Heart right ventricle (tissue), 16 donors: ENCODE measurements at regions not wholly inside any gene's neighbourhood (a gene's known extent, or its start where the extent isn't known, plus 50 kb on each side); places are given as distances from the start of the nearest gene placed in this dataset.

Experiments used
- ATAC-seq, 8 donors: fragments of 200-7000 bp; cut with Tn5 transposase; one replicate each; pipeline ENCODE4 v1.9.1; 2020; ENCODE audit warnings: mild to moderate bottlenecking in 8 of 8, moderate library complexity in 8 of 8, moderate number of reproducible peaks in 1 of 8
- DNase-seq, 2 donors: peaks; one replicate each; pipeline ENCODE4 v3.0.0-alpha.2; 2020
- H3K27ac ChIP-seq, 10 donors: fragments of 200-600 bp; sonication (generic) in 2 of 10; one replicate each; pipeline versions ENCODE4 v1.5.0 to v1.8.0; 2020 to 2022; ENCODE audit warnings: mild to moderate bottlenecking in 3 of 10
- H3K27me3 ChIP-seq, 7 donors: fragments of 200-600 bp; one replicate each; pipeline ENCODE4 v1.8.0; 2021 to 2022; ENCODE audit warnings: mild to moderate bottlenecking in 2 of 7
- H3K36me3 ChIP-seq, 9 donors: fragments of 200-600 bp; sonication (generic) in 1 of 9; one replicate each; pipeline versions ENCODE4 v1.5.0 to v1.8.0; 2020 to 2022; ENCODE audit warnings: mild to moderate bottlenecking in 2 of 9
- H3K4me1 ChIP-seq, 9 donors: fragments of 200-600 bp; sonication (generic) in 1 of 9; one replicate each; pipeline versions ENCODE4 v1.5.0 to v1.8.0; 2020 to 2022; ENCODE audit warnings: mild to moderate bottlenecking in 4 of 9
- H3K4me3 ChIP-seq, 10 donors: fragments of 200-600 bp; sonication (generic) in 2 of 10; one replicate each; pipeline versions ENCODE4 v1.5.0 to v1.8.0; 2020 to 2022; ENCODE audit warnings: mild to moderate bottlenecking in 7 of 10, moderate library complexity in 2 of 10
- H3K9me3 ChIP-seq, 11 donors: fragments of 200-600 bp in 10 of 11; sonication (generic) in 2 of 11; one replicate each; pipeline versions ENCODE4 v1.5.0 to v1.8.0; 2013 to 2022; ENCODE audit warnings: mild to moderate bottlenecking in 2 of 11, control low read depth in 1 of 11, moderate library complexity in 1 of 11
- WGBS, 2 donors: extraction: QIAGEN DNeasy Blood & Tissue Kit; methylation state at CpG; one replicate each; pipeline ENCODE4 v1.1.7; 2013; ENCODE audit warnings: inconsistent platforms in 1 of 2; 5-methylcytosine and 5-hydroxymethylcytosine counted together
- intact Hi-C, 10 donors: fragments of 100-400 bp; cut with DNase I; formaldehyde crosslinking; loops; one replicate each; pipeline versions ENCODE4 v1.11.1 to v1.14.2; 2022
- TF ChIP-seq, protein P1 (sequence below), 9 donors: fragments of 200-600 bp; sonication (generic) in 2 of 9; IDR thresholded peaks; one replicate each; pipeline versions ENCODE4 v1.5.0 to v1.8.0; 2021 to 2022; ENCODE audit warnings: antibody characterized with exemption in 9 of 9, mild to moderate bottlenecking in 5 of 9, moderate library complexity in 1 of 9
- donor health status: Arrhythmogenic right ventricular cardiomyopathy.
- donor health status: ischemic (EF 13 %, LVEDD 7.1; RV severe dilation, severe dysfunction).
- donor health status: healthy with polysubstance abuse.
- donor health status: DM: no; HTN: yes; CAD: no.
- donor health status: DM: no; HTN: no; CAD: no.
- donor health status: ischemic (EF 25% LVEDD 6.9; RV normal size, moderate dysfunction).
- donor health status: ischemic (EF 25% LVEDD 5.7; RV mildly dilated, moderate dysfunction).
- donor health status: healthy.
- donor health status: DM: yes; HTN: yes; CAD: no.
- donor health status: Ischemic cardiomyopathy.
- donor health status: ischemic (EF 35%, LVEDD 5.7; RV mildly dilated, moderate dysfunction).
- donor health status: nonischemic (EF 11% LVEDD 7.7; RV severe dilation, severe dysfunction).
- donor health status: DM: yes; HTN: yes; CAD: no.
- donor health status: PGD.
- donor health status: ischemic (EF 29% LVEDD 5.4; RV normal size, mild dysfunction).
- donor health status: nonischemic (EF 23%, LVEDD 6.1; RV moderate dilation, normal function).

DNA sequence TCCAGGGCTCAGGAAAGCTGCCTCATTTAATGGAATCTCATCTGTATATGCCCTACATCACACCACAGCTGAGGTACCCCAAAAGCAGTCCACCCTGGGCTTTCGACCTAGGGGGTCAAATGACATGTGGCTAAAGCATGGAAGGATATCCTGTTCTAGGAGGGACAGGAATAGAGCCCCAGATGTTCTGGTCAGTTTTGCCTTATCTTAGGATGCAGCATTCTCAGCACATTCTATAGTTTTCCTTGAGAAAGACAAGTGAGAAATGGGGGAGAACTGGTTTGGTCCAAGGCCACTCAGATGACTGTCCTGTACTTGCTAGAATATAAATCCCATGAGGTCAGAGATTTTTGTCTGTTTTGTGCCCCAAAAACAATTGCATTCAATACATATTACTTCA is 688.0 kb upstream of the ZEB2 start:
- Histone ChIP-seq H3K36me3 (no peaks in the 10 kb centered on the region), H3K27ac (no peak overlapping the region), H3K4me3 (no peak overlapping the region), H3K27me3 (no peaks in the 10 kb centered on the region), H3K4me1 (no peaks in the 10 kb centered on the region), H3K9me3 (peaks cover 0 to 19% (median 7%) of the 10 kb centered on the region in 11 donors)
- intact Hi-C loops, result no loop called here
- TF ChIP-seq, protein P1, sequence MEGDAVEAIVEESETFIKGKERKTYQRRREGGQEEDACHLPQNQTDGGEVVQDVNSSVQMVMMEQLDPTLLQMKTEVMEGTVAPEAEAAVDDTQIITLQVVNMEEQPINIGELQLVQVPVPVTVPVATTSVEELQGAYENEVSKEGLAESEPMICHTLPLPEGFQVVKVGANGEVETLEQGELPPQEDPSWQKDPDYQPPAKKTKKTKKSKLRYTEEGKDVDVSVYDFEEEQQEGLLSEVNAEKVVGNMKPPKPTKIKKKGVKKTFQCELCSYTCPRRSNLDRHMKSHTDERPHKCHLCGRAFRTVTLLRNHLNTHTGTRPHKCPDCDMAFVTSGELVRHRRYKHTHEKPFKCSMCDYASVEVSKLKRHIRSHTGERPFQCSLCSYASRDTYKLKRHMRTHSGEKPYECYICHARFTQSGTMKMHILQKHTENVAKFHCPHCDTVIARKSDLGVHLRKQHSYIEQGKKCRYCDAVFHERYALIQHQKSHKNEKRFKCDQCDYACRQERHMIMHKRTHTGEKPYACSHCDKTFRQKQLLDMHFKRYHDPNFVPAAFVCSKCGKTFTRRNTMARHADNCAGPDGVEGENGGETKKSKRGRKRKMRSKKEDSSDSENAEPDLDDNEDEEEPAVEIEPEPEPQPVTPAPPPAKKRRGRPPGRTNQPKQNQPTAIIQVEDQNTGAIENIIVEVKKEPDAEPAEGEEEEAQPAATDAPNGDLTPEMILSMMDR (IDR thresholded peaks at IDR 0.05), result no peak
- ATAC-seq (no peak), DNase-seq (no peak)
- 48 to 77% methylated on average over 1 of the region's 1 CpG for WGBS, 2 donors

DNA sequence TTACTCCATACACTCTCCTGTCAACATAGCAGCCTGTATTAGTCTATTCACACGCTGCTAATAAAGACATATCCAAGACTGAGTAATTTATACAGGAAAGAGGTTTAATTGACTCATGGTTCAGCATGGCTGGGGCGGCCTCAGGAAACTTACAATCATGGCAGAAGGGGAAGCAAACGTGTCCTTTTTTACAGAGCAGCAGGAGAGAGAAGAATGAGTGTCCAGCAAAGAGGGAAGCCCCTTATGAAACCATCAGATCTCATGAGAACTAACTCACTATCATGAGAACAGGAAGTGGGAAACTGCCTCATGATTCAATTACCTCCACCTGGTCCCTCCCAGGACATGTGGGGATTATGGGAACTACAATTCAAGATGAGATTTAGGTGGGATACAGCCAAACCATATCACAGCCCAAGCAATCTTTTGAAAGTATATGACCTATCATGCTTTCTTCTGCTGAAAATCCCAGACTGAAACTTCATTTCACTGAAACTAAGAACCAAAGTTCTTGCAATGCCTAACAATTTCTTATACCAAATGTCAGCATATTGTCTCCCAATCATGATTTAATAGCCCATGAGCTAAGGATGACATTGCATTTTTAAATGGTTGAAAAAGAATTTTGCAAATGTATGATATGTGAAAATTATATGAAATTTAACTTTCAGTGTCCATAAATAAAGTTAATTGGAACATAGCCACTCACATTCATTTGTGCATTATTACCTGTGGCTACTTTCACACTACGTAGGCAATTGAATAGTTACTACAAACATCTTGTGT is 686.8 kb upstream of the ZEB2 start:
- DNase-seq (no peak), ATAC-seq (no peak)
- TF ChIP-seq, protein P1 (IDR thresholded peaks at IDR 0.05), result no peak
- intact Hi-C loops, result no loop called here
- no peak overlapping the region for H3K4me3 ChIP-seq
- H3K9me3 ChIP-seq, result peaks cover 0 to 19% (median 7%) of the 10 kb centered on the region in 11 donors
- H3K36me3 ChIP-seq, result no peaks in the 10 kb centered on the region
- 63 to 65% methylated on average over 4 of the region's 4 CpGs for WGBS, 2 donors
- H3K27ac ChIP-seq, result no peak overlapping the region
- no peaks in the 10 kb centered on the region for H3K4me1 ChIP-seq
- no peaks in the 10 kb centered on the region for H3K27me3 ChIP-seq

DNA sequence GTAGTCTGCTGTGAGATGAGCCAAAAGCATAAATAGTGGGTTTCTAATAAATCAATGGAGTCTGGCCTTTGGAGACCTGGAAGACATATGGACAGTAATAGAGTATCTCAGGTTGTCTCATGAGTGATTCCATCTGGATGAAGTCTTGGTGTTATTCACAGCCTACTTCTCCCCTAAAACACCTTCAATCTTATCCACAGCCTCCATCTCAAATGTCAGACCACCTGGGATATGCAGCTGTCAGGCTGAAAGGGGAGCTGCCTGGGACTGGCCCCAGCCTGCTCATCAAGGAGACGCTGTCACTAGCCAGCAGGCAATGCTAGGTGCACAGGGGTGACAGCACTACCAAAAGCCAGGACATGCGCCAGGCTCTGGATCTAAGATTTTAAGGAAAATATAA is 684.0 kb upstream of the ZEB2 start:
- H3K36me3 ChIP-seq, result no peaks in the 10 kb centered on the region
- H3K9me3 ChIP-seq, result no peaks in the 10 kb centered on the region
- no peak overlapping the region for H3K4me3 ChIP-seq
- TF ChIP-seq, protein P1 (IDR thresholded peaks at IDR 0.05), result no peak
- ATAC-seq, result no peak
- no peaks in the 10 kb centered on the region for H3K4me1 ChIP-seq
- no peak for DNase-seq
- no peaks in the 10 kb centered on the region for H3K27me3 ChIP-seq
- intact Hi-C loops, result no loop called here
- H3K27ac ChIP-seq, result no peak overlapping the region
- WGBS, 2 donors, result 88 to 93% methylated on average over 2 of the region's 2 CpGs

DNA sequence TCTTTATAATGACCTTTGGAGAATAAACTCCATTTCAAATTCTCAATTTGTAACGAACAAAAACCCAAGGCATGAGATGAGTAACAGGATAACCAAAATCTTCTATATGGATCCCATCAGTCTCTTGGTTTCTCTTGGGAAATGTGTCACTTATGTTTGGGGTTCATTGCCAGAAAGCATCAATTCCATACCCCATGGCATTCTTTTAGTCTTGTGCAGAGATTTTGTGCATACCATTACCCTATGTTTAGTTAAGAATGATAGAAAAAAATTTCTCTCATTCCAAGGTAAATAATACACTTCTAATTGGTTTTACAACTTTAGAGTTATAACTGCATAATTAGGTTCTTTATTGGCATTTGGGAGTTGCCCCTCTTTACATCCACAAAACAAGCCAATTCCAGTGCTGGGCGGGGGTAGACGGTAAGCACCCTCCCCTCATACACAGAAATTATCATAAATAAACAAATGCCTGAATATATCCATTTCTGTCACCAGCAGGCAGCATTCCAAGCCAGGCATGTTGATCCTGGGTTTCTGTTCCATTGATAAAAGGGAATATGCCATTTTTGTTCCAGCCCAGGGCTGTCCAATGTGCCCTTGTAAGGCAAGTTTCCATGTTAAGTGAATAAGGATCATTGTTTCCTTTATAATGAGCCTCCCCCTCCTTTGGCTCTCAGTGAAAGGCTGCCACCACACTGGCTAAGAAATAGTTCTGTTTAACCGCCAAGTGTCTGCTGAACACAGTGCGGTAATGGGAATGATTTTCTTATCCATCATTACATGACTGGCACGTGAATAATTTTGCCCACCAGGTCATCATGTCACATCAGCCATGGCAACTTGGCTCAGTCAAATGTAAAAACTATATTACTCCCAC is 680.1 kb upstream of the ZEB2 start:
- no peak overlapping the region for H3K4me3 ChIP-seq
- WGBS, 2 donors, result 90 to 91% methylated on average over 6 of the region's 6 CpGs
- intact Hi-C loops, result no loop called here
- peaks cover 0 to 4% (median 0%) of the 10 kb centered on the region in 9 donors for H3K4me1 ChIP-seq
- DNase-seq, result no peak
- H3K27me3 ChIP-seq, result no peaks in the 10 kb centered on the region
- TF ChIP-seq, protein P1 (IDR thresholded peaks at IDR 0.05), result no peak
- H3K9me3 ChIP-seq, result no peaks in the 10 kb centered on the region
- no peak for ATAC-seq
- H3K36me3 ChIP-seq, result no peaks in the 10 kb centered on the region
- H3K27ac ChIP-seq, result no peak overlapping the region
